CD4-positive, alpha-beta T cell (primary cell): ENCODE measurements at regions not wholly inside any gene's neighbourhood (a gene's known extent, or its start where the extent isn't known, plus 50 kb on each side); places are given as distances from the start of the nearest gene placed in this dataset.

Source experiments
- ATAC-seq: fragments of 200-7000 bp; cut with Tn5 transposase; one replicate; pipeline ENCODE4 v1.10.0; 2022; ENCODE audit warnings: mild to moderate bottlenecking; ENCODE audit not compliant: poor library complexity
- CTCF ChIA-PET: fragments of 350-600 bp; sonication (Branson Sonifier 250); formaldehyde crosslinking; loops from one replicate; lab custom pipeline; 2021; ENCODE audit warnings: antibody characterized with exemption, inconsistent platforms; lab: Charles Lee
- POLR2A ChIA-PET: fragments of 350-600 bp; sonication (Branson Sonifier 250); formaldehyde crosslinking; loops from one replicate; lab custom pipeline; 2021; ENCODE audit warnings: antibody characterized with exemption, inconsistent platforms; lab: Charles Lee
- DNase-seq, 14 experiments: peaks; one replicate each; pipeline ENCODE4 v3.0.0-alpha.2; 2013 to 2020; ENCODE audit warnings: mixed read lengths in 2 of 14
- H3K27ac ChIP-seq, 2 donors: one replicate each; pipeline versions ENCODE4 v1.5.1 to v1.7.0; 2013; ENCODE audit warnings: low read length in 2 of 2, low read depth in 1 of 2, mild to moderate bottlenecking in 1 of 2
- H3K27me3 ChIP-seq, 2 experiments: 1 replicate in 1 of 2; 2 replicates in 1 of 2; pipeline versions ENCODE4 v1.6.1 to v1.7.0; 2013; ENCODE audit warnings: low read length in 2 of 2, control low read depth in 1 of 2, mild to moderate bottlenecking in 1 of 2, moderate library complexity in 1 of 2; ENCODE audit not compliant: insufficient read depth in 2 of 2, control insufficient read depth in 1 of 2
- H3K36me3 ChIP-seq: one replicate; pipeline ENCODE4 v1.6.1; 2013; ENCODE audit warnings: low read length, control low read depth; ENCODE audit not compliant: insufficient read depth
- H3K4me1 ChIP-seq: one replicate; pipeline ENCODE4 v1.6.1; 2013; ENCODE audit warnings: low read length, control low read depth; ENCODE audit not compliant: insufficient read depth
- H3K4me3 ChIP-seq: one replicate; pipeline ENCODE4 v1.5.1; 2013; ENCODE audit warnings: mild to moderate bottlenecking, low read length, moderate library complexity
- H3K9me3 ChIP-seq, 2 experiments: 1 replicate in 1 of 2; 2 replicates in 1 of 2; pipeline versions ENCODE4 v1.6.1 to v1.7.0; 2013; ENCODE audit warnings: low read length in 2 of 2, mild to moderate bottlenecking in 2 of 2, control low read depth in 1 of 2, moderate library complexity in 1 of 2; ENCODE audit not compliant: control insufficient read depth in 1 of 2, insufficient read depth in 1 of 2
- H3K27ac Mint-ChIP-seq: one replicate; pipeline ENCODE4 v1.8.0; 2020; ENCODE audit warnings: mixed read lengths
- H3K27me3 Mint-ChIP-seq: one replicate; pipeline ENCODE4 v1.8.0; 2021; ENCODE audit warnings: mixed read lengths
- H3K36me3 Mint-ChIP-seq: one replicate; pipeline ENCODE4 v1.8.0; 2021; ENCODE audit warnings: low read depth, mixed read lengths
- H3K4me1 Mint-ChIP-seq: one replicate; pipeline ENCODE4 v1.8.0; 2021; ENCODE audit warnings: low read depth, mixed read lengths
- H3K4me3 Mint-ChIP-seq: one replicate; pipeline ENCODE4 v1.8.0; 2020; ENCODE audit warnings: mild to moderate bottlenecking, mixed read lengths
- H3K9me3 Mint-ChIP-seq: one replicate; pipeline ENCODE4 v1.8.0; 2020; ENCODE audit warnings: mixed read lengths
- intact Hi-C, 2 experiments: fragments of 100-400 bp; cut with DNase I in 1 of 2; cut with micrococcal nuclease in 1 of 2; formaldehyde crosslinking; loops; one replicate each; pipeline versions ENCODE4 v1.15.1 to v1.9.0; 2023 to 2025; cut with DNase I, micrococcal nuclease
- TF ChIP-seq, protein P1 (sequence below): fragments of 200-600 bp; IDR thresholded peaks from one replicate; pipeline ENCODE4 v1.8.0; 2022; ENCODE audit warnings: antibody characterized with exemption, mild to moderate bottlenecking

DNA sequence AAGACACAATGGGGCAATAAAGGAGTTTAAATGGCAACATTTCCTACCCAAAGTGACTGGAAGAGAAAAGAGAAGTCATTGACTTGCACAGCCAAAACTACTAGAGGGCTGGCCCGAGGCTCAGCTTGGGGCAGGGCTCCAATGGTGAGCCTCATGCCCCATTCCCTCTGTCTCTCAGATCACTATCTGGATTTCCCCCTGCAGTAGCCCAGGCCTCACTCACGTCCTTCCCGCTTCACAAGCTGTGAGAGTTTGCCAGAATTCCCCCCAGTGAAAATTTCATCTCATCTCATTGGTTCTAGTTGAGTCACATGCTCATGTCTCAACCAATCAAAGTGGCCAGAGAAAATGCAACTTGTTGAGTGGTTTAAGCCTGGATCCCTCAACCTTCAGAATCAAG is 181.3 kb downstream of the WDR11 start:
- Mint-ChIP-seq H3K36me3 (no peaks in the 10 kb centered on the region), H3K4me1 (no peaks in the 10 kb centered on the region), H3K27ac (no peak overlapping the region), H3K9me3 (peaks cover 2% of the 10 kb centered on the region), H3K4me3 (no peak overlapping the region), H3K27me3 (peaks cover 5% of the 10 kb centered on the region)
- DNase-seq: no peak
- intact Hi-C loops: no loop called here
- no peaks in the 10 kb centered on the region for H3K27me3 ChIP-seq
- no peak overlapping the region for H3K27ac ChIP-seq
- TF ChIP-seq, protein P1, sequence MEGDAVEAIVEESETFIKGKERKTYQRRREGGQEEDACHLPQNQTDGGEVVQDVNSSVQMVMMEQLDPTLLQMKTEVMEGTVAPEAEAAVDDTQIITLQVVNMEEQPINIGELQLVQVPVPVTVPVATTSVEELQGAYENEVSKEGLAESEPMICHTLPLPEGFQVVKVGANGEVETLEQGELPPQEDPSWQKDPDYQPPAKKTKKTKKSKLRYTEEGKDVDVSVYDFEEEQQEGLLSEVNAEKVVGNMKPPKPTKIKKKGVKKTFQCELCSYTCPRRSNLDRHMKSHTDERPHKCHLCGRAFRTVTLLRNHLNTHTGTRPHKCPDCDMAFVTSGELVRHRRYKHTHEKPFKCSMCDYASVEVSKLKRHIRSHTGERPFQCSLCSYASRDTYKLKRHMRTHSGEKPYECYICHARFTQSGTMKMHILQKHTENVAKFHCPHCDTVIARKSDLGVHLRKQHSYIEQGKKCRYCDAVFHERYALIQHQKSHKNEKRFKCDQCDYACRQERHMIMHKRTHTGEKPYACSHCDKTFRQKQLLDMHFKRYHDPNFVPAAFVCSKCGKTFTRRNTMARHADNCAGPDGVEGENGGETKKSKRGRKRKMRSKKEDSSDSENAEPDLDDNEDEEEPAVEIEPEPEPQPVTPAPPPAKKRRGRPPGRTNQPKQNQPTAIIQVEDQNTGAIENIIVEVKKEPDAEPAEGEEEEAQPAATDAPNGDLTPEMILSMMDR: no peak
- ChIA-PET POLR2A (no interaction called here), CTCF (no interaction called here)
- no peaks in the 10 kb centered on the region for H3K36me3 ChIP-seq
- no peak for ATAC-seq
- peaks cover 0 to 3% of the 10 kb centered on the region in 2 experiments for H3K9me3 ChIP-seq
- no peak overlapping the region for H3K4me3 ChIP-seq
- no peaks in the 10 kb centered on the region for H3K4me1 ChIP-seq

DNA sequence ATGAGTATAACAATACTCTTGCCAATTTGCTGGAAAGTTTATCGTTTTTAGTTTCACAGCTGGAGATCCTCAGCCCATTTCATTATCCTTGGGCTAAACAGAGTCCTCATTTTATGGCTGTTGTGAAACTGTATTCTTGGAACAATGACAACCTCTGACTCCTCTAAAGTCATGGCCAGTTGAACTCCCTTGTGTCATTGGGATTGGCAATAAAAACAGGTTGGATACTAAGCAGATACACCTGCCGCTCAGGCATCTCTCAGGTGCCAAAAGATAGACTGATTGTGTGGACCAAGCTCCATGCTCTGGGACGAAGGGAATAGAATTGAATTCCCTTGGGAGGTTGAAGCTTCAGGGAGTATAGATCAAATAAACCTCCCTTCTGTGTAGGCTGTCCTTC is 182.2 kb downstream of the WDR11 start:
- CTCF ChIA-PET: no interaction called here
- peaks cover 2% of the 10 kb centered on the region for H3K9me3 Mint-ChIP-seq

DNA sequence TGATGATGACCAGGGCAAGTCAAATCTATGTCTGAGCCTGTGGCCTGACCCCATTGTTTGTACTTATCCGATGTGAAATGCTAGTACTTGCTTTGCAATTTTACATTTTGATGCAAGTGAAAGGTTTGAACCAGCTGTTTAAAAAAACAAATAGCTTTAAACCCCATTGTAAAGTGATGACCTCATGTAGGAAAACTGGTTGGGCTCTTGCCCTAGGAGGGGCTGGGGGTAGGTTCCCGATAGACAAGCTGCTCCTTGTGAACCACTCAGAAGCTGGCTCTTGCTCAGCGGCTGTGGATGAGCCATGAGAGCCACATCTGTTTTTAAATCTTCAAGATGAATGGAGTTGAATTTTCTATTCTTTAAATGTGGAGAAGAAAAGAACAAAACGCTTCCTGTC is 185.3 kb downstream of the WDR11 start:
- Mint-ChIP-seq H3K9me3 (peaks cover 5% of the 10 kb centered on the region), H3K27me3 (no peaks in the 10 kb centered on the region), H3K27ac (no peak overlapping the region), H3K4me3 (no peak overlapping the region), H3K36me3 (no peaks in the 10 kb centered on the region), H3K4me1 (no peaks in the 10 kb centered on the region)
- no peak for DNase-seq
- ATAC-seq: no peak
- Histone ChIP-seq H3K9me3 (peaks cover 0 to 3% of the 10 kb centered on the region in 2 experiments), H3K4me1 (no peaks in the 10 kb centered on the region), H3K27me3 (no peaks in the 10 kb centered on the region), H3K27ac (no peak overlapping the region), H3K36me3 (no peaks in the 10 kb centered on the region), H3K4me3 (no peak overlapping the region)
- TF ChIP-seq, protein P1: no peak
- ChIA-PET POLR2A (no interaction called here), CTCF (interaction anchor here (1.8 kb wide), 1 partner anchor 8 kb away, joined by 3 read pairs; no protein-coding TSS in a partner anchor)
- intact Hi-C loops: no loop called here

More for the DNA sequence above, 182.2 kb downstream of the WDR11 start:
- intact Hi-C loops: no loop called here
- no peak overlapping the region for H3K4me3 Mint-ChIP-seq
- H3K9me3 ChIP-seq: peaks cover 0 to 3% of the 10 kb centered on the region in 2 experiments
- TF ChIP-seq, protein P1: no peak
- H3K36me3 Mint-ChIP-seq: no peaks in the 10 kb centered on the region
- no peaks in the 10 kb centered on the region for H3K4me1 Mint-ChIP-seq
- no peaks in the 10 kb centered on the region for H3K4me1 ChIP-seq
- H3K27me3 Mint-ChIP-seq: peaks cover 5% of the 10 kb centered on the region
- DNase-seq (no peak), ATAC-seq (no peak)
- POLR2A ChIA-PET: no interaction called here
- no peaks in the 10 kb centered on the region for H3K36me3 ChIP-seq
- H3K27ac ChIP-seq: no peak overlapping the region
- H3K27ac Mint-ChIP-seq: no peak overlapping the region
- no peaks in the 10 kb centered on the region for H3K27me3 ChIP-seq
- no peak overlapping the region for H3K4me3 ChIP-seq
